B cell (primary cell): ENCODE measurements at regions not wholly inside any gene's neighbourhood (a gene's known extent, or its start where the extent isn't known, plus 50 kb on each side); places are given as distances from the start of the nearest gene placed in this dataset.

Source experiments
- ATAC-seq: fragments of 200-7000 bp; cut with Tn5 transposase; one replicate; pipeline ENCODE4 v1.10.0; 2021; ENCODE audit warnings: low read depth, mild to moderate bottlenecking, moderate number of reproducible peaks, moderate library complexity
- CTCF ChIA-PET: fragments of 350-600 bp; sonication (Branson Sonifier 250); formaldehyde crosslinking; loops from one replicate; lab custom pipeline; 2021; ENCODE audit warnings: antibody characterized with exemption, inconsistent platforms; lab: Charles Lee
- POLR2A ChIA-PET: fragments of 350-600 bp; sonication (Branson Sonifier 250); formaldehyde crosslinking; loops from one replicate; lab custom pipeline; 2021; ENCODE audit warnings: antibody characterized with exemption; lab: Charles Lee
- DNase-seq: peaks from one replicate; pipeline ENCODE4 v3.0.0; 2013
- H2AFZ ChIP-seq: 2 replicates; pipeline ENCODE4 v1.6.1; 2012; ENCODE audit warnings: mild to moderate bottlenecking, low read depth, low read length; ENCODE audit not compliant: insufficient read depth, poor library complexity, severe bottlenecking
- H3K27ac ChIP-seq, 2 donors: 1 replicate in 1 of 2; 2 replicates in 1 of 2; pipeline ENCODE4 v1.5.1; 2012 to 2013; ENCODE audit warnings: low read length in 2 of 2, mild to moderate bottlenecking in 2 of 2, moderate library complexity in 1 of 2
- H3K27me3 ChIP-seq, 4 experiments: fragments of 200-600 bp in 1 of 4; sonication (generic) in 1 of 4; replicated peaks in 1 of 4; 1 replicate in 2 of 4; 2 replicates in 2 of 4; pipeline versions ENCODE4 v1.6.1 to v1.7.0; 2013 to 2016; ENCODE audit warnings: low read length in 3 of 4, mild to moderate bottlenecking in 2 of 4, mixed read lengths in 1 of 4, moderate library complexity in 1 of 4; ENCODE audit not compliant: insufficient read depth in 4 of 4, control insufficient read depth in 3 of 4; ENCODE audit errors: control extremely low read depth in 1 of 4
- H3K36me3 ChIP-seq, 2 experiments: replicated peaks in 1 of 2; 1 replicate in 1 of 2; 2 replicates in 1 of 2; pipeline versions ENCODE4 v1.6.1 to v1.7.1; 2013; ENCODE audit warnings: low read length in 1 of 2; ENCODE audit not compliant: insufficient read depth in 2 of 2, control insufficient read depth in 1 of 2; ENCODE audit errors: control extremely low read depth in 1 of 2, extremely low read depth in 1 of 2
- H3K4me1 ChIP-seq, 2 donors: fragments of 200-600 bp in 1 of 2; sonication (generic) in 1 of 2; 1 replicate in 1 of 2; 2 replicates in 1 of 2; pipeline versions ENCODE4 v1.5.1 to v1.6.1; 2013 to 2017; ENCODE audit warnings: low read length in 2 of 2; ENCODE audit not compliant: control insufficient read depth in 2 of 2, insufficient read depth in 2 of 2
- H3K4me2 ChIP-seq: replicated peaks from 2 replicates; pipeline ENCODE3; 2012; ENCODE audit warnings: mild to moderate bottlenecking, low read depth, low read length; ENCODE audit not compliant: poor library complexity, severe bottlenecking
- H3K4me3 ChIP-seq, 5 experiments: fragments of 200-600 bp in 1 of 5; sonication (generic) in 1 of 5; 1 replicate in 3 of 5; 2 replicates in 2 of 5; pipeline versions ENCODE4 v1.5.1 to v1.7.0; 2011 to 2016; ENCODE audit warnings: low read length in 4 of 5, mild to moderate bottlenecking in 4 of 5, low read depth in 2 of 5, control low read depth in 1 of 5, moderate library complexity in 1 of 5; ENCODE audit not compliant: insufficient read depth in 1 of 5; ENCODE audit errors: control extremely low read depth in 1 of 5, extremely low read depth in 1 of 5
- H3K79me2 ChIP-seq: fragments of 200-600 bp; sonication (generic); one replicate; pipeline ENCODE4 v1.6.0; 2016; ENCODE audit warnings: low read length; ENCODE audit not compliant: control insufficient read depth, insufficient read depth
- H3K9ac ChIP-seq: fragments of 200-600 bp; sonication (generic); 2 replicates; pipeline ENCODE4 v1.6.1; 2017; ENCODE audit warnings: mild to moderate bottlenecking, low read length, moderate library complexity
- H3K9me3 ChIP-seq, 3 donors: one replicate each; pipeline versions ENCODE4 v1.6.1 to v1.7.1; 2013; ENCODE audit warnings: low read length in 2 of 3; ENCODE audit not compliant: control insufficient read depth in 2 of 3, insufficient read depth in 1 of 3; ENCODE audit errors: control extremely low read depth in 1 of 3
- H4K20me1 ChIP-seq: 2 replicates; pipeline ENCODE4 v1.6.0; 2012; ENCODE audit warnings: mild to moderate bottlenecking, low read length; ENCODE audit not compliant: insufficient read depth, control insufficient read depth, poor library complexity, severe bottlenecking
- H3K27ac Mint-ChIP-seq: one replicate; pipeline ENCODE4 v1.8.0; 2021; ENCODE audit warnings: mixed read lengths
- H3K27me3 Mint-ChIP-seq: one replicate; pipeline ENCODE4 v1.8.0; 2021; ENCODE audit warnings: mixed read lengths
- H3K4me1 Mint-ChIP-seq: one replicate; pipeline ENCODE4 v1.8.0; 2021; ENCODE audit warnings: mixed read lengths
- H3K4me3 Mint-ChIP-seq: one replicate; pipeline ENCODE4 v1.8.0; 2021; ENCODE audit warnings: mixed read lengths
- H3K9me3 Mint-ChIP-seq: one replicate; pipeline ENCODE4 v1.8.0; 2022; ENCODE audit warnings: mixed read lengths; ENCODE audit not compliant: insufficient read depth
- CTCF ChIP-seq: fragments of 200-600 bp; IDR thresholded peaks from one replicate; pipeline ENCODE4 v1.8.0; 2022; ENCODE audit warnings: antibody characterized with exemption, mild to moderate bottlenecking
- EZH2 ChIP-seq: IDR thresholded peaks from 2 replicates; pipeline ENCODE4 v1.6.1; 2012; ENCODE audit warnings: borderline replicate concordance, low read depth, mild to moderate bottlenecking, moderate library complexity, low read length; ENCODE audit not compliant: insufficient read depth, poor library complexity, severe bottlenecking
- WGBS: methylation state at CpG from one replicate; pipeline ENCODE4 v1.1.5; 2013; ENCODE audit warnings: missing lambda C conversion rate; ENCODE audit not compliant: insufficient coverage; 5-methylcytosine and 5-hydroxymethylcytosine counted together
- intact Hi-C: fragments of 100-400 bp; cut with micrococcal nuclease; formaldehyde crosslinking; loops from one replicate; pipeline ENCODE4 v1.10.0; 2022

GRCh38 chr21:15617964-15618363 is 111.8 kb upstream of the USP25 start:
- Histone ChIP-seq H3K9ac (no peak overlapping the region), H4K20me1 (no peaks in the 10 kb centered on the region), H3K9me3 (no peaks in the 10 kb centered on the region), H3K79me2 (no peaks in the 10 kb centered on the region), H3K4me1 (no peaks in the 10 kb centered on the region), H3K27ac (no peak overlapping the region), H3K36me3 (no peaks in the 10 kb centered on the region), H3K27me3 (no peaks in the 10 kb centered on the region), H2AFZ (no peak overlapping the region), H3K4me3 (no peak overlapping the region), H3K4me2 (no peak overlapping the region)
- H3K4me3 Mint-ChIP-seq, result no peak overlapping the region
- CTCF ChIA-PET, result no interaction called here
- TF ChIP-seq EZH2 (no peak), CTCF (no peak)
- ATAC-seq (no peak), DNase-seq (no peak)
- intact Hi-C loops, result no loop called here
- POLR2A ChIA-PET, result no interaction called here
- no peaks in the 10 kb centered on the region for H3K4me1 Mint-ChIP-seq
- H3K27ac Mint-ChIP-seq, result no peak overlapping the region
- WGBS, result no CpG with 5 or more reads among the region's 3 CpGs
- H3K9me3 Mint-ChIP-seq, result no peaks in the 10 kb centered on the region
- H3K27me3 Mint-ChIP-seq, result peaks cover 2% of the 10 kb centered on the region

- no peak overlapping the region for H3K4me2 ChIP-seq
- H3K4me3 Mint-ChIP-seq, result no peak overlapping the region
These were observed 108.9 kb upstream of the USP25 start for GRCh38 chr21:15620892-15621291.

More at GRCh38 chr21:15620892-15621291, 108.9 kb upstream of the USP25 start:
- no peak overlapping the region for H3K9ac ChIP-seq
- H3K4me3 ChIP-seq, result no peak overlapping the region
- DNase-seq, result no peak
- H3K36me3 ChIP-seq, result no peaks in the 10 kb centered on the region
- no CpG with 5 or more reads among the region's 2 CpGs for WGBS
- H3K9me3 ChIP-seq, result no peaks in the 10 kb centered on the region
- H3K9me3 Mint-ChIP-seq, result no peaks in the 10 kb centered on the region
- CTCF ChIA-PET, result no interaction called here
- intact Hi-C loops, result no loop called here
- no peaks in the 10 kb centered on the region for H3K4me1 ChIP-seq
- H3K27ac ChIP-seq, result no peak overlapping the region
- H3K27me3 Mint-ChIP-seq, result peaks cover 6% of the 10 kb centered on the region
- no peaks in the 10 kb centered on the region for H3K79me2 ChIP-seq
- no peak overlapping the region for H2AFZ ChIP-seq
- H3K4me1 Mint-ChIP-seq, result no peaks in the 10 kb centered on the region
- no peak for ATAC-seq
- TF ChIP-seq CTCF (no peak), EZH2 (no peak)
- POLR2A ChIA-PET, result no interaction called here
- H4K20me1 ChIP-seq, result no peaks in the 10 kb centered on the region
- no peak overlapping the region for H3K27ac Mint-ChIP-seq
- no peaks in the 10 kb centered on the region for H3K27me3 ChIP-seq
